Gastrocnemius medialis (tissue), 4 donors: ENCODE measurements at regions not wholly inside any gene's neighbourhood (a gene's known extent, or its start where the extent isn't known, plus 50 kb on each side); places are given as distances from the start of the nearest gene placed in this dataset.

Experiments
- ATAC-seq, 2 donors: fragments of 150-250 bp; one replicate each; pipeline ENCODE4 v1.9.1; 2016
- DNase-seq, 2 donors: peaks; one replicate each; pipeline ENCODE4 v3.0.0-alpha.2; 2019
- H3K27ac ChIP-seq, 4 donors: fragments of 200-600 bp; sonication (generic); 1 replicate in 1 of 4; 2 replicates in 3 of 4; pipeline ENCODE4 v1.5.1; 2016 to 2018; ENCODE audit warnings: mild to moderate bottlenecking in 2 of 4, moderate library complexity in 1 of 4
- H3K27me3 ChIP-seq, 3 donors: fragments of 200-600 bp; sonication (generic) in 2 of 3; 1 replicate in 1 of 3; 2 replicates in 2 of 3; pipeline versions ENCODE4 v1.5.1 to v1.6.0; 2016 to 2019; ENCODE audit warnings: mild to moderate bottlenecking in 1 of 3, moderate library complexity in 1 of 3
- H3K36me3 ChIP-seq, 2 donors: fragments of 200-600 bp; sonication (generic) in 1 of 2; one replicate each; pipeline ENCODE4 v1.5.1; 2017 to 2018
- H3K4me1 ChIP-seq, 2 donors: fragments of 200-600 bp; sonication (generic) in 1 of 2; one replicate each; pipeline ENCODE4 v1.5.1; 2016 to 2017; ENCODE audit warnings: mild to moderate bottlenecking in 2 of 2
- H3K4me3 ChIP-seq, 4 donors: fragments of 200-600 bp; sonication (generic) in 3 of 4; 1 replicate in 1 of 4; 2 replicates in 3 of 4; pipeline ENCODE4 v1.5.1; 2016 to 2019; ENCODE audit warnings: mild to moderate bottlenecking in 2 of 4
- H3K9me3 ChIP-seq, 3 donors: fragments of 200-600 bp; sonication (generic) in 2 of 3; 1 replicate in 1 of 3; 2 replicates in 2 of 3; pipeline ENCODE4 v1.5.1; 2016 to 2019
- POLR2A ChIP-seq, 2 donors: fragments of 450-650 bp; IDR thresholded peaks; one replicate each; pipeline ENCODE4 v1.6.1; 2017; ENCODE audit warnings: antibody characterized with exemption in 2 of 2, mild to moderate bottlenecking in 2 of 2, moderate library complexity in 2 of 2
- in situ Hi-C, 4 donors: fragments of 200-750 bp; cut with MboI; loops; one replicate each; pipeline versions ENCODE4 v1.15.0 to v1.8.0; 2017; ENCODE audit warnings: low sequenced_read_pairs in 4 of 4
- intact Hi-C: fragments of 100-400 bp; cut with DNase I; formaldehyde crosslinking; loops from one replicate; pipeline ENCODE4 v1.15.1; 2023; ENCODE audit warnings: low total_unique reads
- TF ChIP-seq, protein P1 (sequence below), 5 experiments: fragments of 450-650 bp in 3 of 5; fragments of 200-600 bp in 2 of 5; sonication (generic) in 2 of 5; IDR thresholded peaks in 4 of 5; conservative IDR thresholded peaks in 1 of 5; 1 replicate in 4 of 5; 2 replicates in 1 of 5; pipeline ENCODE4 v1.5.1; 2016 to 2019; ENCODE audit warnings: antibody characterized with exemption in 5 of 5, mild to moderate bottlenecking in 3 of 5, moderate library complexity in 3 of 5

DNA sequence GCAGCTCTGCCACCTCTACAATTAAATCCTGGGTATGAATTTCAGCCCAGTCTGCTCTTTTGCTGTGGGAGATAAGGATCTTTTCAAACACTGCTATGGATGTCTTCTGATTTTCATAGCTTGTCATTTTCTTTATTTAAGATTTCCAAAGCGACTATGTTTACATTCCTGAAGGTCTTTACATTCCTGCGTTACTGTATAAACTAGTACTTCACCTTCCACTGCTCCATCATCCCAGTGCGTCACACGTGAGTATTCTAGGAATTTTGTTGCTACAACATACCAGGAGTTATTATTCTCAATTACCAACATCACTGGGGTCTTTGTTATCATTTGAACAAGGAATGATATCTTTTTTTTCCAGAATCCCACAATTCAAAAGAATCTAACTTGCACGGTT is 944.7 kb downstream of the SORCS3 start:
- Histone ChIP-seq H3K9me3 (no peaks in the 10 kb centered on the region), H3K27me3 (no peaks in the 10 kb centered on the region), H3K27ac (no peak overlapping the region), H3K36me3 (no peaks in the 10 kb centered on the region), H3K4me3 (no peak overlapping the region), H3K4me1 (no peaks in the 10 kb centered on the region)
- intact Hi-C loops (no loop called here), in situ Hi-C loops (no loop called here)
- no peak for TF ChIP-seq POLR2A (IDR thresholded peaks at IDR 0.05)
- TF ChIP-seq, protein P1, sequence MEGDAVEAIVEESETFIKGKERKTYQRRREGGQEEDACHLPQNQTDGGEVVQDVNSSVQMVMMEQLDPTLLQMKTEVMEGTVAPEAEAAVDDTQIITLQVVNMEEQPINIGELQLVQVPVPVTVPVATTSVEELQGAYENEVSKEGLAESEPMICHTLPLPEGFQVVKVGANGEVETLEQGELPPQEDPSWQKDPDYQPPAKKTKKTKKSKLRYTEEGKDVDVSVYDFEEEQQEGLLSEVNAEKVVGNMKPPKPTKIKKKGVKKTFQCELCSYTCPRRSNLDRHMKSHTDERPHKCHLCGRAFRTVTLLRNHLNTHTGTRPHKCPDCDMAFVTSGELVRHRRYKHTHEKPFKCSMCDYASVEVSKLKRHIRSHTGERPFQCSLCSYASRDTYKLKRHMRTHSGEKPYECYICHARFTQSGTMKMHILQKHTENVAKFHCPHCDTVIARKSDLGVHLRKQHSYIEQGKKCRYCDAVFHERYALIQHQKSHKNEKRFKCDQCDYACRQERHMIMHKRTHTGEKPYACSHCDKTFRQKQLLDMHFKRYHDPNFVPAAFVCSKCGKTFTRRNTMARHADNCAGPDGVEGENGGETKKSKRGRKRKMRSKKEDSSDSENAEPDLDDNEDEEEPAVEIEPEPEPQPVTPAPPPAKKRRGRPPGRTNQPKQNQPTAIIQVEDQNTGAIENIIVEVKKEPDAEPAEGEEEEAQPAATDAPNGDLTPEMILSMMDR (IDR thresholded peaks at IDR 0.05 in 4 of 5, conservative IDR thresholded peaks at IDR 0.05 in 1 of 5): no peak
- ATAC-seq (no peak), DNase-seq (no peak)

DNA sequence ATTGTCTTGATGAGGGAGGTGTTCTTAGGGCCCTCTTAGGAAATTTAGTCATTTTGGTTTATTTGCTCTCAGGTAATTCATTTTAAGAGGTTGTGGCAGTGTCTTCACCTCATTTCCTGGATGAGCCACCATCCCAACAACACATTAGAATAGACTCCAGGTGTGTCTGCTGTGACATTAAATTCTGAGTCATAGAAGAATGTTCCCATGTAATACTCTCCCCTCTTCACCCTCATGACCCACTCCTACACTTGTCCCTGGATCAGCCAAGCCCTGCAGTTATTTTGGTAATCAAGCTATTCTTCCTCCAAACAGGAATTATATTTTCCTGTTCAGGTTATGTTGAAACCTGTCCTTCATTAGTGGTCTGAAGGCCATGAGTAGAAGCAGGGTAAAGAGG is 944.1 kb downstream of the SORCS3 start:
- Histone ChIP-seq H3K36me3 (no peaks in the 10 kb centered on the region), H3K4me1 (no peaks in the 10 kb centered on the region), H3K9me3 (no peaks in the 10 kb centered on the region), H3K27me3 (no peaks in the 10 kb centered on the region), H3K4me3 (no peak overlapping the region), H3K27ac (no peak overlapping the region)
- in situ Hi-C loops: no loop called here
- intact Hi-C loops: no loop called here
- DNase-seq (no peak), ATAC-seq (no peak)
- TF ChIP-seq, protein P1 (IDR thresholded peaks at IDR 0.05 in 4 of 5, conservative IDR thresholded peaks at IDR 0.05 in 1 of 5): no peak
- TF ChIP-seq POLR2A (IDR thresholded peaks at IDR 0.05): no peak

DNA sequence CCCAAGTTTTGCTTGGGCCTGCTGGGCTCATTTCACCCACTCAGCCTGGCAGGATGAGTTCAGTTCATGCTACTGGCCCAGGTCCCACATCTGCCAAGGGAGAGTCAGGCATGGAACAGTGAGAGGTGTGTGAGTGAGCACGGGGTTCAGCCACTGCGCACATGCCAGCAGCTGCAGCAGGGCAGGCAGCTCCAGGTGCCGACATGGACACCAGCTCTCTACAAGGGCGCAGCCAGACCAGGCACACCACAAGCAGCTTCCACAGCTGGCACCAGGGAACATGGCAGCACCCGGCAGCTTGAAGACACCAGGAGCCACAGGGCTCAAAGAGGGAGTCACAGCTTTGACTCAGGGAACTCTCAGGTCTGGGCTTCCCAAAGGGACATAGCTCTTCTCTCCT is 938.0 kb downstream of the SORCS3 start:
- DNase-seq: no peak

DNA sequence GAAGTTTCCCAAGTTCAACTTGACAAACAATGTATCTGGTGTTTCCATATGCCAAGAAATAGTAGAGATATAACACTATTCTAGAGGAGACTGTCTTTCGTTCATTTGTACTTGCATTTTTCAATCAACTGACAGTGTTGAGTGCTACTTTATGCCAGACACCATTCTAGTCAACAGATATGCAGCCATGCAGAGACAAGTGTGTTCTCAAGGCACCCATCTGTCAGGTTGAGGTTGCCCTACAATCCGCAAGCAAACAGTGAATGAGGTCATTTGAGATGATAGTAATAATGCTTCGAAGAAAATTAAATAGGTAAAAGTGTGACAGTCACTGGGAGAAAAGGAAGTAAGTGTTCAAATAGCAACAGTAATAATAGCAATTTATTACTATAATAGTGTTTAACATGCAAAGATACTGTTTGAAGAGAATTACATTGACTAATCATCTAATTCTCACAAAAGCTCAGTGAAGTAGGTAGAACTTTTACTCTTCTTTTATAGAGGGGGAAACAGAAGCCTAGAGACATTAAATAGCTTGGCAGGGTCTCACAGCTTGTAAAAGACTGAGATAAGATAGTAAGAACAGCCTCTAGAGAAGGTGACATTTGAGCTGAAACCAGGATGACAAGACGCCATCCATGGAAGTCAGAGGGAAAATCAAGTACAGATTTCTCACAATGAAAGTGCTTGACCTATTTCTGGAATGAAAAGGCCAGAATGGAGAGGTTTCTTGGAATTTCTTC is 936.9 kb downstream of the SORCS3 start:
- H3K9me3 ChIP-seq: no peaks in the 10 kb centered on the region
- H3K27me3 ChIP-seq: no peaks in the 10 kb centered on the region
- H3K4me3 ChIP-seq: no peak overlapping the region
- no peak for ATAC-seq
- intact Hi-C loops (no loop called here), in situ Hi-C loops (no loop called here)
- TF ChIP-seq, protein P1 (IDR thresholded peaks at IDR 0.05 in 4 of 5, conservative IDR thresholded peaks at IDR 0.05 in 1 of 5): no peak
- TF ChIP-seq POLR2A (IDR thresholded peaks at IDR 0.05): no peak
- no peak overlapping the region for H3K27ac ChIP-seq
- no peaks in the 10 kb centered on the region for H3K4me1 ChIP-seq
- DNase-seq: no peak
- no peaks in the 10 kb centered on the region for H3K36me3 ChIP-seq

More for the DNA sequence above, 938.0 kb downstream of the SORCS3 start:
- no peaks in the 10 kb centered on the region for H3K36me3 ChIP-seq
- ATAC-seq: no peak
- TF ChIP-seq POLR2A (IDR thresholded peaks at IDR 0.05): no peak
- TF ChIP-seq, protein P1 (IDR thresholded peaks at IDR 0.05 in 4 of 5, conservative IDR thresholded peaks at IDR 0.05 in 1 of 5): no peak
- H3K4me1 ChIP-seq: no peaks in the 10 kb centered on the region
- in situ Hi-C loops (no loop called here), intact Hi-C loops (no loop called here)
- H3K27me3 ChIP-seq: no peaks in the 10 kb centered on the region
- H3K9me3 ChIP-seq: no peaks in the 10 kb centered on the region
- H3K4me3 ChIP-seq: no peak overlapping the region
- H3K27ac ChIP-seq: no peak overlapping the region
